GM19455 (cell line): ENCODE measurements at regions not wholly inside any gene's neighbourhood (a gene's known extent, or its start where the extent isn't known, plus 50 kb on each side); places are given as distances from the start of the nearest gene placed in this dataset.
"Not testable (repeated sequence)": the region's sequence is repeated elsewhere in the genome, so short reads cannot be mapped to it uniquely, and the experiment has no call there.

ENCODE experiments used
- ATAC-seq: cut with Tn5 transposase; IDR thresholded peaks from one replicate; pipeline ENCODE4 v1.9.1; 2021; ENCODE audit not compliant: unreplicated experiment

- ATAC-seq: no peak
These were observed 574.1 kb downstream of the PRKD1 start for GRCh38 chr14:29353513-29353912.

GRCh38 chr14:29354486-29354885 lies 573.2 kb downstream of the PRKD1 start:
- ATAC-seq: no peak

- ATAC-seq: no peak
These were observed 572.3 kb downstream of the PRKD1 start for GRCh38 chr14:29355331-29355730.

- no peak for ATAC-seq
These were observed 571.8 kb downstream of the PRKD1 start for GRCh38 chr14:29355846-29356245.

- no peak for ATAC-seq
These were observed 567.0 kb downstream of the PRKD1 start for GRCh38 chr14:29360656-29361055.

GRCh38 chr14:29370024-29370423 lies 557.6 kb downstream of the PRKD1 start:
- ATAC-seq: no peak

GRCh38 chr14:29376237-29376636 lies 551.4 kb downstream of the PRKD1 start:
- no peak for ATAC-seq

GRCh38 chr14:29380826-29381225 lies 546.8 kb downstream of the PRKD1 start:
- no peak for ATAC-seq

GRCh38 chr14:29388571-29388970 lies 539.1 kb downstream of the PRKD1 start:
- no peak for ATAC-seq

GRCh38 chr14:29390081-29390832 lies 537.4 kb downstream of the PRKD1 start:
- no peak for ATAC-seq

- no peak for ATAC-seq
These were observed 536.4 kb downstream of the PRKD1 start for GRCh38 chr14:29391231-29391630.

GRCh38 chr14:29391801-29392200 lies 535.8 kb downstream of the PRKD1 start:
- no peak for ATAC-seq

- ATAC-seq: no peak
These were observed 535.4 kb downstream of the PRKD1 start for GRCh38 chr14:29392287-29392686.

- no peak for ATAC-seq
These were observed 524.6 kb downstream of the PRKD1 start for GRCh38 chr14:29403091-29403490.

- ATAC-seq: no peak
These were observed 517.1 kb downstream of the PRKD1 start for GRCh38 chr14:29410581-29410980.

- ATAC-seq: not testable (repeated sequence)
These were observed 512.7 kb downstream of the PRKD1 start for GRCh38 chr14:29414931-29415330.

GRCh38 chr14:29419736-29420135 lies 507.9 kb downstream of the PRKD1 start:
- ATAC-seq: no peak

- ATAC-seq: no peak
These were observed 506.4 kb downstream of the PRKD1 start for GRCh38 chr14:29421156-29421728.

GRCh38 chr14:29425705-29426482 lies 501.8 kb downstream of the PRKD1 start:
- no peak for ATAC-seq

- no peak for ATAC-seq
These were observed 485.0 kb downstream of the PRKD1 start for GRCh38 chr14:29442696-29443095.

- ATAC-seq: no peak
These were observed 483.4 kb downstream of the PRKD1 start for GRCh38 chr14:29444216-29444615.

- ATAC-seq: no peak
These were observed 482.8 kb downstream of the PRKD1 start for GRCh38 chr14:29444805-29445204.
